ENCODE measurements at regions not wholly inside any gene's neighbourhood (a gene's known extent, or its start where the extent isn't known, plus 50 kb on each side); places are given as distances from the start of the nearest gene placed in this dataset.

DNA sequence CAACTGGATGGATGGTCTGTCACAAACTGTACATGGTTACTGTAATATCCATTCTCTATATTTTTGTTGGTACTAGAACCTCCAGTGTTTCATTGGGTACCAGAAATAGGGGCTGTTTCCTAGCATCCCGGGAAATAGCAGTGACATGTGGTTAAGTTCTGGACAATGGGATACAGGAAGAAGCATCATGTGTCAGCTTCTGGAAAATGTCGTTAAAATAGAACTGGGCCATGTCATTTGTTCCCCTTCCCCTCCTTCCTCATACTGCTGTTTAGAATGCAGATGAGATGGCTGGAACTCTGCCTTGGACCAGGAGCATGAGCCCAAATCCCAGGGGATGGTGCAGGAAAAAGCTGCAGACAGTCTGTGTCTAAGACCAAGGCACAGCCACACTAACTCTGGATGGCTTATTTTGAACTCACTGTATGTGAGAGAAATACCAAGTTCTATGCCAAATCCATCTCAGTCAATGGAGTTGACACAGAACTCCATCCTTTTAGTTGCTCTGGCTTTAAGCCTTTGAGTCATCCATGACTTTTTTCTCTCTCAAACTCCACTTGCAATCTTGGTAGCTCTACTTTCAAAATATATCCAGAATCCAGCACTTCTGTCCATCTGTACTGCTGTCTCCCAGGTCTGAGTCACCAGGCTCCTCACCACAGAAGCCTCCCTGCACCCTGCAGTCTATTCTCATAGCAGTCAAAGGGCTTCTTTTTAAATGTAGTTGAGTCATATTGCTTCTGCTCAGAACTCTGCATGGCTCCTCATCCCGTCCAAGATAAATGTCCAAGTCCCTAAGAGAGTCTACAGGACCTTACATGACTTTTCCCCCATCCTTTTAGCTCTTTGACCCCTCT lies 184.2 kb downstream of the NSG2 start (continued):
- TF ChIP-seq, protein P1, sequence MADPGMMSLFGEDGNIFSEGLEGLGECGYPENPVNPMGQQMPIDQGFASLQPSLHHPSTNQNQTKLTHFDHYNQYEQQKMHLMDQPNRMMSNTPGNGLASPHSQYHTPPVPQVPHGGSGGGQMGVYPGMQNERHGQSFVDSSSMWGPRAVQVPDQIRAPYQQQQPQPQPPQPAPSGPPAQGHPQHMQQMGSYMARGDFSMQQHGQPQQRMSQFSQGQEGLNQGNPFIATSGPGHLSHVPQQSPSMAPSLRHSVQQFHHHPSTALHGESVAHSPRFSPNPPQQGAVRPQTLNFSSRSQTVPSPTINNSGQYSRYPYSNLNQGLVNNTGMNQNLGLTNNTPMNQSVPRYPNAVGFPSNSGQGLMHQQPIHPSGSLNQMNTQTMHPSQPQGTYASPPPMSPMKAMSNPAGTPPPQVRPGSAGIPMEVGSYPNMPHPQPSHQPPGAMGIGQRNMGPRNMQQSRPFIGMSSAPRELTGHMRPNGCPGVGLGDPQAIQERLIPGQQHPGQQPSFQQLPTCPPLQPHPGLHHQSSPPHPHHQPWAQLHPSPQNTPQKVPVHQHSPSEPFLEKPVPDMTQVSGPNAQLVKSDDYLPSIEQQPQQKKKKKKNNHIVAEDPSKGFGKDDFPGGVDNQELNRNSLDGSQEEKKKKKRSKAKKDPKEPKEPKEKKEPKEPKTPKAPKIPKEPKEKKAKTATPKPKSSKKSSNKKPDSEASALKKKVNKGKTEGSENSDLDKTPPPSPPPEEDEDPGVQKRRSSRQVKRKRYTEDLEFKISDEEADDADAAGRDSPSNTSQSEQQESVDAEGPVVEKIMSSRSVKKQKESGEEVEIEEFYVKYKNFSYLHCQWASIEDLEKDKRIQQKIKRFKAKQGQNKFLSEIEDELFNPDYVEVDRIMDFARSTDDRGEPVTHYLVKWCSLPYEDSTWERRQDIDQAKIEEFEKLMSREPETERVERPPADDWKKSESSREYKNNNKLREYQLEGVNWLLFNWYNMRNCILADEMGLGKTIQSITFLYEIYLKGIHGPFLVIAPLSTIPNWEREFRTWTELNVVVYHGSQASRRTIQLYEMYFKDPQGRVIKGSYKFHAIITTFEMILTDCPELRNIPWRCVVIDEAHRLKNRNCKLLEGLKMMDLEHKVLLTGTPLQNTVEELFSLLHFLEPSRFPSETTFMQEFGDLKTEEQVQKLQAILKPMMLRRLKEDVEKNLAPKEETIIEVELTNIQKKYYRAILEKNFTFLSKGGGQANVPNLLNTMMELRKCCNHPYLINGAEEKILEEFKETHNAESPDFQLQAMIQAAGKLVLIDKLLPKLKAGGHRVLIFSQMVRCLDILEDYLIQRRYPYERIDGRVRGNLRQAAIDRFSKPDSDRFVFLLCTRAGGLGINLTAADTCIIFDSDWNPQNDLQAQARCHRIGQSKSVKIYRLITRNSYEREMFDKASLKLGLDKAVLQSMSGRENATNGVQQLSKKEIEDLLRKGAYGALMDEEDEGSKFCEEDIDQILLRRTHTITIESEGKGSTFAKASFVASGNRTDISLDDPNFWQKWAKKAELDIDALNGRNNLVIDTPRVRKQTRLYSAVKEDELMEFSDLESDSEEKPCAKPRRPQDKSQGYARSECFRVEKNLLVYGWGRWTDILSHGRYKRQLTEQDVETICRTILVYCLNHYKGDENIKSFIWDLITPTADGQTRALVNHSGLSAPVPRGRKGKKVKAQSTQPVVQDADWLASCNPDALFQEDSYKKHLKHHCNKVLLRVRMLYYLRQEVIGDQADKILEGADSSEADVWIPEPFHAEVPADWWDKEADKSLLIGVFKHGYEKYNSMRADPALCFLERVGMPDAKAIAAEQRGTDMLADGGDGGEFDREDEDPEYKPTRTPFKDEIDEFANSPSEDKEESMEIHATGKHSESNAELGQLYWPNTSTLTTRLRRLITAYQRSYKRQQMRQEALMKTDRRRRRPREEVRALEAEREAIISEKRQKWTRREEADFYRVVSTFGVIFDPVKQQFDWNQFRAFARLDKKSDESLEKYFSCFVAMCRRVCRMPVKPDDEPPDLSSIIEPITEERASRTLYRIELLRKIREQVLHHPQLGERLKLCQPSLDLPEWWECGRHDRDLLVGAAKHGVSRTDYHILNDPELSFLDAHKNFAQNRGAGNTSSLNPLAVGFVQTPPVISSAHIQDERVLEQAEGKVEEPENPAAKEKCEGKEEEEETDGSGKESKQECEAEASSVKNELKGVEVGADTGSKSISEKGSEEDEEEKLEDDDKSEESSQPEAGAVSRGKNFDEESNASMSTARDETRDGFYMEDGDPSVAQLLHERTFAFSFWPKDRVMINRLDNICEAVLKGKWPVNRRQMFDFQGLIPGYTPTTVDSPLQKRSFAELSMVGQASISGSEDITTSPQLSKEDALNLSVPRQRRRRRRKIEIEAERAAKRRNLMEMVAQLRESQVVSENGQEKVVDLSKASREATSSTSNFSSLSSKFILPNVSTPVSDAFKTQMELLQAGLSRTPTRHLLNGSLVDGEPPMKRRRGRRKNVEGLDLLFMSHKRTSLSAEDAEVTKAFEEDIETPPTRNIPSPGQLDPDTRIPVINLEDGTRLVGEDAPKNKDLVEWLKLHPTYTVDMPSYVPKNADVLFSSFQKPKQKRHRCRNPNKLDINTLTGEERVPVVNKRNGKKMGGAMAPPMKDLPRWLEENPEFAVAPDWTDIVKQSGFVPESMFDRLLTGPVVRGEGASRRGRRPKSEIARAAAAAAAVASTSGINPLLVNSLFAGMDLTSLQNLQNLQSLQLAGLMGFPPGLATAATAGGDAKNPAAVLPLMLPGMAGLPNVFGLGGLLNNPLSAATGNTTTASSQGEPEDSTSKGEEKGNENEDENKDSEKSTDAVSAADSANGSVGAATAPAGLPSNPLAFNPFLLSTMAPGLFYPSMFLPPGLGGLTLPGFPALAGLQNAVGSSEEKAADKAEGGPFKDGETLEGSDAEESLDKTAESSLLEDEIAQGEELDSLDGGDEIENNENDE (IDR thresholded peaks at IDR 0.05; ENCODE audit: insufficient replicate concordance, low read length), result no peak
- TF ChIP-seq SIX5 (IDR thresholded peaks at IDR 0.05; ENCODE audit: low read depth, low read length), result no peak
- no peak for TF ChIP-seq SUZ12 (IDR thresholded peaks at IDR 0.05; ENCODE audit: low read length)
- no peak for TF ChIP-seq RBBP5 (IDR thresholded peaks at IDR 0.05; ENCODE audit: borderline replicate concordance, low read depth, low read length)
- no peak for TF ChIP-seq NANOG (IDR thresholded peaks at IDR 0.05; ENCODE audit: insufficient read depth, low read depth, low read length, poor library complexity, severe bottlenecking)
- no peak for TF ChIP-seq SP2 (IDR thresholded peaks at IDR 0.05; ENCODE audit: low read length)
- no peak for TF ChIP-seq RXRA (IDR thresholded peaks at IDR 0.05; ENCODE audit: insufficient read depth, low read depth, low read length)
